H9 (cell line): ENCODE measurements at regions not wholly inside any gene's neighbourhood (a gene's known extent, or its start where the extent isn't known, plus 50 kb on each side); places are given as distances from the start of the nearest gene placed in this dataset.

Experiments
- DNase-seq: peaks from one replicate; pipeline ENCODE4 v3.0.0-alpha.2; 2017
- H2AFZ ChIP-seq: one replicate; pipeline ENCODE4 v1.6.1; 2013; ENCODE audit warnings: mild to moderate bottlenecking, low read length, control low read depth, moderate library complexity
- H2AK5ac ChIP-seq: 2 replicates; pipeline ENCODE4 v1.6.1; 2013; ENCODE audit warnings: low read length, control low read depth, mixed read lengths; ENCODE audit not compliant: insufficient read length
- H2BK120ac ChIP-seq: one replicate; pipeline ENCODE4 v1.6.1; 2013; ENCODE audit warnings: low read depth, mild to moderate bottlenecking, low read length, control low read depth, inconsistent platforms; ENCODE audit not compliant: poor library complexity, severe bottlenecking
- H2BK12ac ChIP-seq: 2 replicates; pipeline ENCODE4 v1.6.1; 2013; ENCODE audit warnings: low read length, control low read depth, mixed read lengths, low read depth; ENCODE audit not compliant: insufficient read length
- H2BK15ac ChIP-seq: 2 replicates; pipeline ENCODE4 v1.6.1; 2013; ENCODE audit warnings: low read depth, low read length, control low read depth
- H2BK20ac ChIP-seq: one replicate; pipeline ENCODE4 v1.6.1; 2013; ENCODE audit warnings: low read depth, mild to moderate bottlenecking, low read length, control low read depth, inconsistent platforms; ENCODE audit not compliant: poor library complexity, severe bottlenecking
- H2BK5ac ChIP-seq: 2 replicates; pipeline ENCODE4 v1.6.1; 2013; ENCODE audit warnings: low read length, control low read depth, mixed read lengths; ENCODE audit not compliant: insufficient read length
- H3K14ac ChIP-seq: 2 replicates; pipeline ENCODE4 v1.6.1; 2013; ENCODE audit warnings: low read length, control low read depth; ENCODE audit not compliant: insufficient read depth
- H3K18ac ChIP-seq: 2 replicates; pipeline ENCODE4 v1.6.1; 2013; ENCODE audit warnings: low read depth, mild to moderate bottlenecking, mixed read lengths, low read length, control low read depth; ENCODE audit not compliant: insufficient read length
- H3K23ac ChIP-seq: 2 replicates; pipeline ENCODE4 v1.6.1; 2013; ENCODE audit warnings: low read length, control low read depth, mixed read lengths, low read depth; ENCODE audit not compliant: insufficient read length
- H3K23me2 ChIP-seq: 2 replicates; pipeline ENCODE4 v1.6.1; 2013; ENCODE audit warnings: low read depth, mild to moderate bottlenecking, mixed read lengths, low read length, control low read depth; ENCODE audit not compliant: insufficient read length, poor library complexity, severe bottlenecking
- H3K27ac ChIP-seq: 2 replicates; pipeline ENCODE4 v1.5.1; 2013; ENCODE audit warnings: low read length, control low read depth, mixed read lengths, low read depth; ENCODE audit not compliant: insufficient read length
- H3K27me3 ChIP-seq: 2 replicates; pipeline ENCODE4 v1.6.1; 2013; ENCODE audit warnings: low read length, control low read depth, inconsistent platforms; ENCODE audit not compliant: insufficient read depth
- H3K4ac ChIP-seq: 2 replicates; pipeline ENCODE4 v1.6.1; 2013; ENCODE audit warnings: low read depth, mild to moderate bottlenecking, control low read depth, inconsistent platforms, low read length, moderate library complexity
- H3K4me1 ChIP-seq: 2 replicates; pipeline ENCODE4 v1.6.1; 2013; ENCODE audit warnings: low read length, control low read depth, inconsistent platforms; ENCODE audit not compliant: insufficient read depth
- H3K4me2 ChIP-seq: 2 replicates; pipeline ENCODE4 v1.6.1; 2013; ENCODE audit warnings: low read length, control low read depth, mixed read lengths; ENCODE audit not compliant: insufficient read length, insufficient read depth
- H3K56ac ChIP-seq: 2 replicates; pipeline ENCODE4 v1.6.1; 2013; ENCODE audit warnings: low read depth, mild to moderate bottlenecking, mixed read lengths, low read length, control low read depth; ENCODE audit not compliant: insufficient read length
- H3K79me1 ChIP-seq: 2 replicates; pipeline ENCODE4 v1.6.1; 2013; ENCODE audit warnings: low read depth, mild to moderate bottlenecking, moderate library complexity, low read length, control low read depth, inconsistent platforms; ENCODE audit not compliant: insufficient read depth, poor library complexity, severe bottlenecking
- H3K79me2 ChIP-seq: 2 replicates; pipeline ENCODE4 v1.6.1; 2013; ENCODE audit warnings: low read length, control low read depth, inconsistent platforms; ENCODE audit not compliant: insufficient read depth
- H3K9ac ChIP-seq: 2 replicates; pipeline ENCODE4 v1.6.1; 2013; ENCODE audit warnings: low read length, control low read depth, mixed read lengths; ENCODE audit not compliant: insufficient read length; ENCODE audit errors: extremely low read depth
- H3K9me3 ChIP-seq: one replicate; pipeline ENCODE4 v1.6.1; 2013; ENCODE audit warnings: low read depth, low read length, inconsistent platforms; ENCODE audit not compliant: control insufficient read depth
- H3T11ph ChIP-seq: one replicate; pipeline ENCODE4 v1.6.1; 2013; ENCODE audit warnings: mild to moderate bottlenecking, low read length, control low read depth, inconsistent platforms
- H4K20me1 ChIP-seq: one replicate; pipeline ENCODE4 v1.6.1; 2013; ENCODE audit not compliant: control insufficient read depth, insufficient read length, insufficient read depth
- H4K5ac ChIP-seq: 2 replicates; pipeline ENCODE4 v1.6.1; 2013; ENCODE audit warnings: low read depth, mild to moderate bottlenecking, mixed read lengths, low read length, control low read depth; ENCODE audit not compliant: insufficient read length
- H4K8ac ChIP-seq: replicated peaks from 2 replicates; pipeline ENCODE4 v1.6.1; 2013; ENCODE audit warnings: low read length, control low read depth, mixed read lengths, low read depth; ENCODE audit not compliant: insufficient read length
- H4K91ac ChIP-seq: 2 replicates; pipeline ENCODE4 v1.6.1; 2013; ENCODE audit warnings: low read depth, mild to moderate bottlenecking, moderate library complexity, mixed read lengths, low read length, control low read depth; ENCODE audit not compliant: insufficient read length
- H3K27ac Mint-ChIP-seq, 3 experiments: 2 replicates in 2 of 3; 3 replicates in 1 of 3; pipeline ENCODE4 v1.8.0; 2020 to 2021; ENCODE audit warnings: mixed read lengths in 3 of 3, mild to moderate bottlenecking in 1 of 3, moderate library complexity in 1 of 3
- H3K27me3 Mint-ChIP-seq: 2 replicates; pipeline ENCODE4 v1.8.0; 2021; ENCODE audit warnings: low read depth, mild to moderate bottlenecking, moderate library complexity, mixed read lengths
- H3K36me3 Mint-ChIP-seq, 3 experiments: 2 replicates in 2 of 3; 3 replicates in 1 of 3; pipeline ENCODE4 v1.8.0; 2020 to 2021; ENCODE audit warnings: low read depth in 3 of 3, mixed read lengths in 3 of 3; ENCODE audit not compliant: insufficient read depth in 1 of 3
- H3K4me1 Mint-ChIP-seq, 2 experiments: 2 replicates each; pipeline ENCODE4 v1.8.0; 2020; ENCODE audit warnings: mixed read lengths in 2 of 2
- H3K4me3 Mint-ChIP-seq, 2 experiments: 2 replicates in 1 of 2; 3 replicates in 1 of 2; pipeline ENCODE4 v1.8.0; 2020 to 2021; ENCODE audit warnings: mild to moderate bottlenecking in 2 of 2, mixed read lengths in 2 of 2, moderate library complexity in 1 of 2
- H3K9me3 Mint-ChIP-seq, 2 experiments: 2 replicates in 1 of 2; 3 replicates in 1 of 2; pipeline ENCODE4 v1.8.0; 2020; ENCODE audit warnings: mild to moderate bottlenecking in 2 of 2, mixed read lengths in 2 of 2, moderate library complexity in 1 of 2
- WGBS: extraction: QIAGEN DNeasy Blood & Tissue Kit; methylation state at CpG from one replicate; pipeline ENCODE4 v1.1.7; 2013; ENCODE audit warnings: missing lambda C conversion rate, low lambda C conversion rate, mixed read lengths; ENCODE audit not compliant: insufficient read length; ENCODE audit errors: extremely low coverage; 5-methylcytosine and 5-hydroxymethylcytosine counted together
- TF ChIP-seq, protein P1 (sequence below): fragments of 200-600 bp; sonication (generic); conservative IDR thresholded peaks from 3 replicates; pipeline ENCODE4 v1.8.0; 2021; ENCODE audit warnings: antibody characterized with exemption, mild to moderate bottlenecking

GRCh38 chr2:211175956-211176355, 619.6 kb downstream of the CPS1 start:
- no peak for DNase-seq

More at GRCh38 chr2:211175956-211176355, 619.6 kb downstream of the CPS1 start:
- Mint-ChIP-seq H3K4me3 (no peak overlapping the region), H3K27me3 (no peaks in the 10 kb centered on the region), H3K4me1 (no peaks in the 10 kb centered on the region), H3K9me3 (no peaks in the 10 kb centered on the region), H3K27ac (no peak overlapping the region), H3K36me3 (no peaks in the 10 kb centered on the region)
- no peak overlapping the region for H2AFZ ChIP-seq
- no peaks in the 10 kb centered on the region for H3K23me2 ChIP-seq
- no peaks in the 10 kb centered on the region for H3K27me3 ChIP-seq
- no peaks in the 10 kb centered on the region for H3K9me3 ChIP-seq
- H3K79me1 ChIP-seq: no peaks in the 10 kb centered on the region
- no peaks in the 10 kb centered on the region for H3K4me1 ChIP-seq
- H4K91ac ChIP-seq: no peak overlapping the region
- no peak overlapping the region for H3K9ac ChIP-seq
- no CpG with 5 or more reads among the region's 2 CpGs for WGBS
- no peak overlapping the region for H3K23ac ChIP-seq
- no peak overlapping the region for H2BK12ac ChIP-seq
- H3K14ac ChIP-seq: no peak overlapping the region
- TF ChIP-seq, protein P1, sequence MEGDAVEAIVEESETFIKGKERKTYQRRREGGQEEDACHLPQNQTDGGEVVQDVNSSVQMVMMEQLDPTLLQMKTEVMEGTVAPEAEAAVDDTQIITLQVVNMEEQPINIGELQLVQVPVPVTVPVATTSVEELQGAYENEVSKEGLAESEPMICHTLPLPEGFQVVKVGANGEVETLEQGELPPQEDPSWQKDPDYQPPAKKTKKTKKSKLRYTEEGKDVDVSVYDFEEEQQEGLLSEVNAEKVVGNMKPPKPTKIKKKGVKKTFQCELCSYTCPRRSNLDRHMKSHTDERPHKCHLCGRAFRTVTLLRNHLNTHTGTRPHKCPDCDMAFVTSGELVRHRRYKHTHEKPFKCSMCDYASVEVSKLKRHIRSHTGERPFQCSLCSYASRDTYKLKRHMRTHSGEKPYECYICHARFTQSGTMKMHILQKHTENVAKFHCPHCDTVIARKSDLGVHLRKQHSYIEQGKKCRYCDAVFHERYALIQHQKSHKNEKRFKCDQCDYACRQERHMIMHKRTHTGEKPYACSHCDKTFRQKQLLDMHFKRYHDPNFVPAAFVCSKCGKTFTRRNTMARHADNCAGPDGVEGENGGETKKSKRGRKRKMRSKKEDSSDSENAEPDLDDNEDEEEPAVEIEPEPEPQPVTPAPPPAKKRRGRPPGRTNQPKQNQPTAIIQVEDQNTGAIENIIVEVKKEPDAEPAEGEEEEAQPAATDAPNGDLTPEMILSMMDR: no peak
- no peak overlapping the region for H3K56ac ChIP-seq
- H4K8ac ChIP-seq: no peak overlapping the region
- no peak overlapping the region for H3K18ac ChIP-seq
- H3T11ph ChIP-seq: no peak overlapping the region
- no peak overlapping the region for H3K4me2 ChIP-seq
- no peaks in the 10 kb centered on the region for H3K79me2 ChIP-seq
- H2BK5ac ChIP-seq: no peak overlapping the region
- H2BK15ac ChIP-seq: no peak overlapping the region
- H3K4ac ChIP-seq: no peak overlapping the region
- no peak overlapping the region for H2BK20ac ChIP-seq
- H4K5ac ChIP-seq: no peak overlapping the region
- H2AK5ac ChIP-seq: no peak overlapping the region
- H2BK120ac ChIP-seq: no peak overlapping the region
- H3K27ac ChIP-seq: no peak overlapping the region
- H4K20me1 ChIP-seq: no peaks in the 10 kb centered on the region
